ENCODE measurements at regions not wholly inside any gene's neighbourhood (a gene's known extent, or its start where the extent isn't known, plus 50 kb on each side); places are given as distances from the start of the nearest gene placed in this dataset.

DNA sequence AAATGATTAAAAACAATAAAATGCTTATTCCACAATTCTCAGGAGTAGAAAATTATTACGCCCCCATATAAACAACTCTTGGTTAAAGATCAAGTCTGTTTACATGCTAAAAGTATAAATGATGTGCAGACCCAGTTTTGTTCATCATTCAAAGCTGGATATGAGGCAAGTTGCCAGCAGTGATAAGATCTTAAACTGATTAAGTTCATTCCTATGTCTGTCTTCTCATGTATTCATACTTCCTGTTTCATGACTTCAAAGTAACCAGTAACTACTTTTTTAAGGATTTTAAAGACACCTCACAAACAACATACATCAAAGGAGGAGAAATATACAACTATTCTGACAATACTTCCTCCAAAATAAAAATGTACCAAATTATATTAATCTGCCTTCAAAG is 55.0 kb upstream of the ARHGAP32 start:
- no peak for TF ChIP-seq EZH2 (IDR thresholded peaks at IDR 0.05; ENCODE audit: borderline replicate concordance, insufficient read depth, low read length, poor library complexity, severe bottlenecking)
- no peak for TF ChIP-seq CTCF (IDR thresholded peaks at IDR 0.05; ENCODE audit: poor library complexity, severe bottlenecking)
- no peak for TF ChIP-seq RAD21 (conservative IDR thresholded peaks at IDR 0.05)
- TF ChIP-seq, protein P1, sequence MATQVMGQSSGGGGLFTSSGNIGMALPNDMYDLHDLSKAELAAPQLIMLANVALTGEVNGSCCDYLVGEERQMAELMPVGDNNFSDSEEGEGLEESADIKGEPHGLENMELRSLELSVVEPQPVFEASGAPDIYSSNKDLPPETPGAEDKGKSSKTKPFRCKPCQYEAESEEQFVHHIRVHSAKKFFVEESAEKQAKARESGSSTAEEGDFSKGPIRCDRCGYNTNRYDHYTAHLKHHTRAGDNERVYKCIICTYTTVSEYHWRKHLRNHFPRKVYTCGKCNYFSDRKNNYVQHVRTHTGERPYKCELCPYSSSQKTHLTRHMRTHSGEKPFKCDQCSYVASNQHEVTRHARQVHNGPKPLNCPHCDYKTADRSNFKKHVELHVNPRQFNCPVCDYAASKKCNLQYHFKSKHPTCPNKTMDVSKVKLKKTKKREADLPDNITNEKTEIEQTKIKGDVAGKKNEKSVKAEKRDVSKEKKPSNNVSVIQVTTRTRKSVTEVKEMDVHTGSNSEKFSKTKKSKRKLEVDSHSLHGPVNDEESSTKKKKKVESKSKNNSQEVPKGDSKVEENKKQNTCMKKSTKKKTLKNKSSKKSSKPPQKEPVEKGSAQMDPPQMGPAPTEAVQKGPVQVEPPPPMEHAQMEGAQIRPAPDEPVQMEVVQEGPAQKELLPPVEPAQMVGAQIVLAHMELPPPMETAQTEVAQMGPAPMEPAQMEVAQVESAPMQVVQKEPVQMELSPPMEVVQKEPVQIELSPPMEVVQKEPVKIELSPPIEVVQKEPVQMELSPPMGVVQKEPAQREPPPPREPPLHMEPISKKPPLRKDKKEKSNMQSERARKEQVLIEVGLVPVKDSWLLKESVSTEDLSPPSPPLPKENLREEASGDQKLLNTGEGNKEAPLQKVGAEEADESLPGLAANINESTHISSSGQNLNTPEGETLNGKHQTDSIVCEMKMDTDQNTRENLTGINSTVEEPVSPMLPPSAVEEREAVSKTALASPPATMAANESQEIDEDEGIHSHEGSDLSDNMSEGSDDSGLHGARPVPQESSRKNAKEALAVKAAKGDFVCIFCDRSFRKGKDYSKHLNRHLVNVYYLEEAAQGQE (IDR thresholded peaks at IDR 0.05; ENCODE audit: borderline replicate concordance) = no peak
- TF ChIP-seq MXI1 (conservative IDR thresholded peaks at IDR 0.05; ENCODE audit: poor library complexity, severe bottlenecking) = no peak
- no peak for TF ChIP-seq EP300 (conservative IDR thresholded peaks at IDR 0.05; ENCODE audit: poor library complexity, severe bottlenecking)
- TF ChIP-seq POLR2AphosphoS5 (IDR thresholded peaks at IDR 0.05) = no peak
- no peak for TF ChIP-seq SMC3 (conservative IDR thresholded peaks at IDR 0.05; ENCODE audit: poor library complexity)

All from neural cell (in vitro differentiated cells).